HEK293T (cell line): ENCODE measurements at regions not wholly inside any gene's neighbourhood (a gene's known extent, or its start where the extent isn't known, plus 50 kb on each side); places are given as distances from the start of the nearest gene placed in this dataset.

ENCODE experiments used
- CTCF ChIA-PET: fragments of 350-600 bp; formaldehyde crosslinking; extraction: SDS; loops from one replicate; lab custom pipeline; 2021; ENCODE audit warnings: antibody characterized with exemption, inconsistent platforms; lab: Yijun Ruan, JAX
- POLR2A ChIA-PET: fragments of 350-600 bp; formaldehyde crosslinking; extraction: SDS; loops from one replicate; lab custom pipeline; 2020; ENCODE audit warnings: antibody characterized with exemption, inconsistent platforms; lab: Yijun Ruan, JAX
- DNase-seq: peaks from one replicate; pipeline ENCODE4 v3.0.0; 2012; ENCODE audit warnings: mixed read lengths; ENCODE audit errors: extremely low spot score
- ARNT ChIP-seq: fragments of 450-650 bp; IDR thresholded peaks from 2 replicates; pipeline ENCODE4 v1.6.1; 2017; ENCODE audit warnings: mild to moderate bottlenecking
- BHLHE40 ChIP-seq: fragments of 450-650 bp; IDR thresholded peaks from 2 replicates; pipeline ENCODE4 v1.6.1; 2016; ENCODE audit warnings: mild to moderate bottlenecking, moderate library complexity, borderline replicate concordance
- CTBP1 ChIP-seq: fragments of 450-650 bp; IDR thresholded peaks from 2 replicates; pipeline ENCODE4 v1.6.1; 2016; ENCODE audit warnings: borderline replicate concordance
- ELF4 ChIP-seq: fragments of 450-650 bp; IDR thresholded peaks from 2 replicates; pipeline ENCODE4 v1.6.1; 2017; ENCODE audit warnings: antibody characterized with exemption
- FOXA1 ChIP-seq: fragments of 450-650 bp; IDR thresholded peaks from 2 replicates; pipeline ENCODE4 v1.6.1; 2016; ENCODE audit warnings: mild to moderate bottlenecking
- FOXK2 ChIP-seq: fragments of 450-650 bp; IDR thresholded peaks from 2 replicates; pipeline ENCODE4 v1.6.1; 2016; ENCODE audit warnings: mild to moderate bottlenecking
- FOXM1 ChIP-seq: fragments of 450-650 bp; IDR thresholded peaks from 2 replicates; pipeline ENCODE4 v1.6.1; 2017; ENCODE audit warnings: mild to moderate bottlenecking, borderline replicate concordance
- HDGF ChIP-seq: fragments of 450-650 bp; IDR thresholded peaks from 2 replicates; pipeline ENCODE4 v1.6.1; 2017; ENCODE audit warnings: antibody characterized with exemption, borderline replicate concordance
- L3MBTL2 ChIP-seq: fragments of 450-650 bp; conservative IDR thresholded peaks from 2 replicates; pipeline ENCODE4 v1.6.1; 2016; ENCODE audit warnings: mild to moderate bottlenecking
- LEF1 ChIP-seq: fragments of 450-650 bp; IDR thresholded peaks from 2 replicates; pipeline ENCODE4 v1.6.1; 2017; ENCODE audit warnings: mild to moderate bottlenecking, borderline replicate concordance
- NFRKB ChIP-seq: fragments of 450-650 bp; IDR thresholded peaks from 2 replicates; pipeline ENCODE4 v1.6.1; 2016; ENCODE audit warnings: mild to moderate bottlenecking, moderate library complexity
- SP1 ChIP-seq: fragments of 450-650 bp; IDR thresholded peaks from 2 replicates; pipeline ENCODE4 v1.6.1; 2017
- SUZ12 ChIP-seq: fragments of 450-650 bp; IDR thresholded peaks from 2 replicates; pipeline ENCODE4 v1.6.1; 2016; ENCODE audit warnings: mild to moderate bottlenecking
- TARDBP ChIP-seq: fragments of 450-650 bp; IDR thresholded peaks from 2 replicates; pipeline ENCODE4 v1.6.1; 2016
- ZNF384 ChIP-seq: fragments of 450-650 bp; IDR thresholded peaks from 2 replicates; pipeline ENCODE4 v1.6.1; 2016
- TF ChIP-seq, protein P1 (sequence below): fragments of 450-650 bp; IDR thresholded peaks from 2 replicates; pipeline ENCODE4 v1.6.1; 2016

GRCh38 chrX:7640392-7640791 lies 202.6 kb upstream of the VCX start:
- no peak for DNase-seq
- TF ChIP-seq SUZ12 (no peak), BHLHE40 (no peak), ELF4 (no peak), L3MBTL2 (no peak), NFRKB (no peak), ZNF384 (no peak), FOXA1 (no peak), SP1 (no peak), ARNT (no peak), LEF1 (no peak), HDGF (no peak), FOXK2 (no peak), TARDBP (no peak), FOXM1 (no peak)
- TF ChIP-seq, protein P1, sequence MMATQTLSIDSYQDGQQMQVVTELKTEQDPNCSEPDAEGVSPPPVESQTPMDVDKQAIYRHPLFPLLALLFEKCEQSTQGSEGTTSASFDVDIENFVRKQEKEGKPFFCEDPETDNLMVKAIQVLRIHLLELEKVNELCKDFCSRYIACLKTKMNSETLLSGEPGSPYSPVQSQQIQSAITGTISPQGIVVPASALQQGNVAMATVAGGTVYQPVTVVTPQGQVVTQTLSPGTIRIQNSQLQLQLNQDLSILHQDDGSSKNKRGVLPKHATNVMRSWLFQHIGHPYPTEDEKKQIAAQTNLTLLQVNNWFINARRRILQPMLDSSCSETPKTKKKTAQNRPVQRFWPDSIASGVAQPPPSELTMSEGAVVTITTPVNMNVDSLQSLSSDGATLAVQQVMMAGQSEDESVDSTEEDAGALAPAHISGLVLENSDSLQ: no peak
- CTCF ChIA-PET: no interaction called here
- POLR2A ChIA-PET: no interaction called here

- no peak for DNase-seq
- no peak for TF ChIP-seq CTBP1
- TF ChIP-seq, protein P1: no peak
- TF ChIP-seq SUZ12: no peak
- TF ChIP-seq SP1: no peak
- TF ChIP-seq L3MBTL2: no peak
- ChIA-PET POLR2A (no interaction called here), CTCF (no interaction called here)
Measured at GRCh38 chrX:7638078-7638710, 204.8 kb upstream of the VCX start.

GRCh38 chrX:7637066-7637465 lies 205.9 kb upstream of the VCX start:
- CTCF ChIA-PET: no interaction called here
- DNase-seq: no peak
- POLR2A ChIA-PET: no interaction called here
- TF ChIP-seq LEF1 (no peak), HDGF (no peak), FOXK2 (no peak), SUZ12 (no peak), SP1 (no peak), CTBP1 (no peak), L3MBTL2 (no peak), FOXA1 (no peak), NFRKB (no peak), ARNT (no peak), TARDBP (no peak), ELF4 (no peak), BHLHE40 (no peak), ZNF384 (no peak), FOXM1 (no peak)
- TF ChIP-seq, protein P1: no peak

DNA sequence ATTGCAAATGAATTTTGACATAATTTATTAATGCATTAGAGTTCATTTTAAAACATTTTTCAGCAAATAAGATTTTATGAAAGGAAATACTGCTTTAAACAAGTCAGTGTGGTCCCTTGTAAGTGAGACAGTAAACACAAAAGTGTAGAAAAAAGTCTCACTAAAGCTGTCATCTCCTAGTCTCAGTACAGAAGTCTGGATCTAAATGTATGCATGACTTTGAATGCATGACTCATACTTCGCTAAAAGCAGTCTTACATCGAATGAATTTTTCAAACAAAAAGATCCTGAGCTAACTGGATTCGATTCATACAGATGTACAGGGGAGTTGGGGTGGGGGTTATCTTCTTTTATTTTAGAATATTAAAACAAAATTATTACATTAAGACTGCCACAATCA lies 207.4 kb upstream of the VCX start:
- no peak for DNase-seq
- TF ChIP-seq FOXM1 (no peak), SUZ12 (no peak), NFRKB (no peak), CTBP1 (no peak), FOXA1 (no peak), SP1 (no peak), BHLHE40 (no peak), ZNF384 (no peak), TARDBP (no peak), LEF1 (no peak), ELF4 (no peak), HDGF (no peak), ARNT (no peak), FOXK2 (no peak), L3MBTL2 (no peak)
- TF ChIP-seq, protein P1: no peak
- ChIA-PET POLR2A (no interaction called here), CTCF (no interaction called here)

- CTCF ChIA-PET: no interaction called here
- POLR2A ChIA-PET: no interaction called here
- TF ChIP-seq TARDBP (no peak), SP1 (no peak), HDGF (no peak), ELF4 (no peak), FOXA1 (no peak), FOXM1 (no peak), ZNF384 (no peak), FOXK2 (no peak), SUZ12 (no peak), NFRKB (no peak), CTBP1 (no peak), LEF1 (no peak)
- DNase-seq: no peak
Measured at GRCh38 chrX:7620560-7620959, 222.4 kb upstream of the VCX start.

DNA sequence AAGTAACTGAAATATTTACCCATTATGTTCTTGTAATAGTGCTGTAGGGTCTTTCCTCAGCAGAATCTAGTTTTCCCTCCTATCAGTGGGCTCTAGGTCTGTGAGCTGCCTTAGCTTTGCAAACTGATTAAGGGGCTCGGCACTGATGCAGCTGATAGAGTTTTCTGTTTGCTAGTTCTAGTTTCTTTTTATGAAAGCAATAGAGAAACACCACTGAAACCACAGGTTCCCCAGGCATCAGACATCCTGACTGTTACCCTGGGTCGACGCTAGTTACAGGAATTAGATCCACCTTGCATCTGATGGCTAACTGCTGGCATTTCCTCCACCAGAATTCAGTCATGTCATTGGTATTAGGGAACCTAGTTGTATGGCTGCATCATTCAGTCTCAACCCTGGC lies 225.0 kb upstream of the VCX start:
- POLR2A ChIA-PET: no interaction called here
- DNase-seq: no peak

More for the DNA sequence above, 225.0 kb upstream of the VCX start:
- CTCF ChIA-PET: no interaction called here
- TF ChIP-seq FOXA1 (no peak), FOXM1 (no peak), SP1 (no peak), ZNF384 (no peak), L3MBTL2 (no peak), ELF4 (no peak), NFRKB (no peak), CTBP1 (no peak), TARDBP (no peak), SUZ12 (no peak)
- TF ChIP-seq, protein P1: no peak
